ENCODE measurements at regions not wholly inside any gene's neighbourhood (a gene's known extent, or its start where the extent isn't known, plus 50 kb on each side); places are given as distances from the start of the nearest gene placed in this dataset.

- DNase-seq = no peak
Measured at GRCh38 chr18:78770823-78771139, 208.8 kb upstream of the SALL3 start.

DNA sequence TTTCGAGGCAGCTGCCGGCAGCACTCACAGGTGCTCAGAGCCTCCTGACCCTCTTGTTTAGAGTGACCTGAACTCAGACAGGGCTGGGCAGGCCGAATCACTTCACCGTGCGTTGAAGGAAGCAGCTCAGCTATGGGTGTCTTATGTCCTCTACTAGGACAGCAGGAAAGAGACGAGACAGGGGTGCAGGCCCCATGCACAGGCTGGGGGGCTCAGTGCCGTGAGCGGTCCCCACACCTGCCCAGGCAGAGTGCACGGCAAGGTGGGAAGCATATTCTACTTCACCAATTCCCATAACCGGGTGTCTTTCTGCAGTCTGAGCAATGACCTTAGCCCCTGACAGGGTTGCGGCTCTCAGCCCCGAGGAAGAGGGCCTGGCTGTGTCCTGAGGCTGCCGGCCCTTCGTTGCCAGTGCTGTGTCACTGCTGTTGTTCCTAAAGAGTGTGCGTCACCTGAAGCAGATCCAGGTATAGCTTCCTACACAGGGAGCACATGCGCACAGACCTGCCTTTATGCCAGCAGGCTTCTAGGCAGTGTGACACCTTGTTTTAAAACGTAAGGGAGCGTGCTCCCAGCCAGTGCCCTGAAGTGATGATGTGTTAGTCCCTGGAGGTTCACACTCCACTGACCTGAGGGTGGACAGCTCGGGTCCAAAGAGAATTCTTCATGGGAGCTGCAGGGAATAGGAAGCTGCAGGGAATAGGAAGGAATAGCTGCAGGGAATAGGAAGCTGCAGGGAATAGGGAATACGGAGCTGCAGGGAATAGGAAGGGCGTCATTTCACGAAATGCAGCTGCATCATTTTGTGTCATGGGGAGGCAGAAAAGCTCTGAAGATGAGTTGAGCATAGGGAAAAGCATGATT, 207.9 kb upstream of the SALL3 start:
- DNase-seq = no peak

DNA sequence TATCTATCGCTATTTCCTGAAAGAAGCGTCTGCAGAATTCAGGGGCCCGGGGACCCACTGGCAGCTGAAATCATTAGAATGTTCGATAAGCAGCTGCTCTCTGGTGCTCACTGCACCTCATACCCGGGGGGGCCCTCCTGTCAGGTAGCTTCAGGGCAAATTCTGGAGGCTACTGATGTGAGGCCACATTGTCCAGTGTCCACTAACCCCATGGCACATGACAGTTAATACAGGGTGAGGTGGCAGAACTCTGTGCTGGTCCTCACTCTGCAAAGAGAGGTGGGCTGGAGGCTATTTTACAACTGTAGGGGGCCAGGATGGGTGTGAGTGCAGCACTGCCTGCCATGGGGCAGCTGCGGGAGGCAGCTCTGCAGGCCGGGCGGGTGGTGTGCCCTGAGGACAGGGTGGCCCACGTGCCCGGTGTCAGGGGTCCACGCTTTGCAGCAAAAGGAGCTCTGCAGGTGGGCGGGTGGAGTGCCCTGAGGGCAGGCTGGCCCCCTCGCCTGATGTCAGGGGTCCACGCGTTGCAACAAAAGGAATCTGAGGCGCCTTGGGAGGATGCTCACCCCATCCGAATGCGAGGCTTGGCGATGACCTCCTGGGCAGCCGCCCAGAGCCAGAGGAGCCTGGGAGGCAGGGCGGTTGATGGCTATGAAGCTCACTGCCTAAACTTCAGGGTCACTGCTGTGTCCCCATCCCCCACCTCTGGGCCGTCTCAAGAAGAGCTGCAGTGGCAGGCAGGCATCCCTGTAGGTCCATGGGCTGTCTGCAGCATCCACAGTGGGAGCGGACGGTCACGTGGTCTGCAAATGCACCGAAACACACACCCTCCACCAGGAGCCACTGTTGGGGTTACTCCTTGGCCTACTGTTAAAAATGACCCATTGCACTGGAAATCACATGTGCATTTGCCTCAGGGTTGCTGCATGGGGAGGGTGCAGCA, 207.0 kb upstream of the SALL3 start:
- DNase-seq = no peak

DNA sequence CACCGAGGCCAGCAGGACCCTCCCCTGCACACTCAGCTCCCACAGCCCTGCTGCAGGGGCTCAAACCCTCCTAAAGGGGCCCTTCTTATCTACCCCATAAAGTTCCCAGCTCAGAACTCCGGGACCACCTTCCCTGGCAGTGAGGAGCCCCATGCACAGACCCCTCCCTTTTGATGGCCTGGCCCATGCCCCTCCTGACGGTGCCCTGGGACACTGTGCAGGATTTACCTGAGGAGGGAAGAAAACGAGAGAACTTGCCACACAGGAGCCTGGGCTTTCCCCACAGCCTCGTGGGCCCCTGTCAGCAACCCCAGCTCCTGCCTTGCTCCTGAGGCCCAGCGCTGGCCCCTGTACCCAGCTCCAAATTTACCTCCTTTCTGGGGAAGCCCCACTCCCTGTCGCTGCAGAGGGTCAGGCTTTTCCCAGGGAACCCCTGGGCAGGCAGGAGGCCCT, 206.3 kb upstream of the SALL3 start:
- DNase-seq = no peak

DNA sequence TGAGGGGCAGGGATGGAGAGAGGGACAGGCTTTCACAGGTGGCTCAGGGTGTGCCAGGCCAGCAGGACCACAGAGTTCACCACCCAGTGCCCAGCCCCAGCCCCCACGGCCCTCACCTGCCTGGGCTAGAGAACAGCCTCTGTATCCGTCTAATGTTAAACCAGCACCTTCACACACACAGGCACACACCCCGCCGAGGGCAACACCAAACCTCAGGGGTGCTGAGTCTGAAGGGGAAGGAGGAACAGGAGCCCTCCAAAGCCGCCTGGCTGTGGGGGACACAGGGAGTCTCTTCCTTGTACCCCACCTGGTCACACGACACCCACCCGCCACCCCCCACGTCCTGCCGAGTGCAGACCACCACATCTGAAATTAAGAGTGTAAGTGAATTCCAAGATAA, 205.8 kb upstream of the SALL3 start:
- no peak for DNase-seq

DNA sequence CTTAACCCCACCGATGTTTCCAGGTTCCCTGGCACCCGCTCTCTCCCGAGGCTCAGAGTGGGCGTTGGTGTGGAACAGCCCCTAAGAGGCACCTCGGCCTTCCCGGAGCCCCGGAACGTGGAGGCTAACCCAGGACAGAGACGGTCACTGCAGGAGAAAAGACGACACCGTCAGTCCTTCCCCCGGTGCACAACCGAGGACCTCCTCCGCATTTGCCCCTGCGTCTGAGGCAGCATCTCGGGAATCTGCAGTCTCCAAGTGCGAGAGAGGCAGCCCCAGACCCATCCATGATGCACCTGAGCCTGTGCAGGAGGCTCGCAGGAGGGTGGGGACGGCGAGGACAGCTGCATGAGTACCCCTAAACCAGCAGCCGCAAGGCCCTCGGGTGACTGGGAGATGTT, 204.9 kb upstream of the SALL3 start:
- DNase-seq = no peak

DNA sequence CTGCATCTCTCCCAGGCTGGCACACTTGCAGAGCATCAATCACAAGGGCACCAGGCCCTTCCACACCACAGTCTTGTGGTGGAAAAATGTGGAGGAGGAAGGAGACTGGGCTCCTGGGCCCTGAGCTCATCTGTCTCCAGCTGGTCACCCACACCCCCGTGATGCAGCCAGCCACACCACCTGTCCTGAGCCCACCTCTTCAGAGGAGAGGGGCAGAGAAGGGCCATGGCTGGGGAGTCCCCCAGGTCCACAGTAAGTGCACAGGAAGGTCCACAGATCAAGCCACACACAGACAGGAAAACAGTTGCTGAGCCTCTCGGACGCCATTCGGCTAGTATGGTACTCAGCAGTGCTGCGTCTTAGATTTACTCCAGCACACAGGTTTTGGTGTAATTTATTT, 203.5 kb upstream of the SALL3 start:
- DNase-seq = no peak

DNA sequence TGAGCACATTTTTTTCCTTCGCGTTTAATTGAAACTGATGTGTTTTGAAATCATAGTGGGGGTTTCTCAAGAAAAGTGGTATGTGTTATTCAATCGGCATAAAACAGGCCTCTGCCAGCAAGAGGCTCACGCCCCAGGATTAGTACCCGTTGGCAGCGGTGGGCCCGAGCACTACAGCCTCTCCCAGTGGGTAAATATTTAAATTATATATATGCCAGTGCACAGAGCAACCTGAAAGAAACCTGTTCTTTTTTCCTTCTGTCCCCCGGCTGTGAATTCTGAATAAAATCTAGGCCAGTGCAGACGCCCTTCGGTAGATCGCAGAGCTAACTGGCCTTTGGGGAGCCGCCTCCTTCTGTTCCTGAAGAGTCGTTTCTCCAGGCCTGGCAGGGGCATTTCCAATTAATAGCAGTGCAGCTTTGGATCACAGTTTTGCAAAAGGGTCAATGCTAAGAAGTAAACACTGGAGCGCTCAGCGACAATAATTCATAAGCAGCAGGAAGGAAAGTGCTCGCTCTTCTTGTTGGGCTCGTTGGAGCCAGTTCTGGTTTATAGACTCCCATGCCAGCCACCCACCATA, 202.8 kb upstream of the SALL3 start:
- no peak for DNase-seq

- DNase-seq = no peak
Measured at GRCh38 chr18:78777992-78778391, 201.6 kb upstream of the SALL3 start.

DNA sequence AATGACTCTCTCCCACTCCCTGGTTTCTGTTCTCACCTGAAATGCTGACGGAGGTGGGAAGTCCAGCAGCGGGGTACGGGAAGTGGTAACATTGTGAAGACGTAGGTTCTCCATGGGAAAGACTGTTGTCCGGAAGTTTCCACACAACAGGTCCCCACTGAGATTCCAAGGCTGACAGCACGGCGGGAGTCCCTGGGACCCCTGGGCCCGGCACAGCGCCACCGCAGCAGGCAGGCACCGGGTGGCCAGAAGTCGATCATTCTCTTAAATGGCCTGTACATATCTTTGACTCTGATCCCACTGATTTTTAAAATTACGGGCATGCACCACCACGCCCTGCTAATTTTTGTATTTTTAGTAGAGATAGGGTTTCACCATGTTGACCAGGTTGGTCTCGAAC, 201.0 kb upstream of the SALL3 start:
- no peak for DNase-seq

DNA sequence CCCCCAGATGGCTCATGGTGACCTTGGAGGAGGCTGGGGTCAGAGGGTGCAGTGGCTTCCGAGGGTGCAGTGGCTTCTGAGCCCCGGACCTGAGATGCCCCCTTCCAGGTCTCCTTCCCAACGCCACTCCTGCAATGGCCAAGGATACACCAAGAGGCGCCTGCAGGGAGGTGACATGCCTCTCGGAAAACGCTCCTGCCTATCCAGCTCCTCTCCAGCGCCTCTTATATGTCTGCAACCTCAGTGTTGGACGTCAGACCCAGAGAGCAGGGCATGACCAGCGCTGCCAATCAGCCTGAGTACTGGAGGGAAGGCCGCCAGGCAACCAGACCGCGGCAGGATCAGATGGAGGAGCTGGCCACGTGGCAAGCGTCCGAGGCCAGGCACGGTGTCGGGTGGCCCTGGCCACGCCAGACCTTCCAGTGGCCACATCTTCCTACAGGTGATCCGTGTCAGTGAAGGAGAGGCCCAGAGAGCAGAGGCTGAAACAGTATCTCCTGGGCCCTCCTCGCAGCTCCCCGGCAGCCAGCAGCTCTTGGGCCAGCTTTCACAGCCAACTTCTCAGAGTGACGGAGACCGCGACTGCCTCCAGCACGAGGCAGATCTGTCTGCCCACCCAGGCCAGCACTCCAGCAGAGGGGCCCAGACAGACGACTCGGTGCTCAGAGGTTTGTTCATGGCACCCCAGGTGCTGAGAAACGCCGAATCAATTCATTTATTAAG, 199.5 kb upstream of the SALL3 start:
- no peak for DNase-seq

DNA sequence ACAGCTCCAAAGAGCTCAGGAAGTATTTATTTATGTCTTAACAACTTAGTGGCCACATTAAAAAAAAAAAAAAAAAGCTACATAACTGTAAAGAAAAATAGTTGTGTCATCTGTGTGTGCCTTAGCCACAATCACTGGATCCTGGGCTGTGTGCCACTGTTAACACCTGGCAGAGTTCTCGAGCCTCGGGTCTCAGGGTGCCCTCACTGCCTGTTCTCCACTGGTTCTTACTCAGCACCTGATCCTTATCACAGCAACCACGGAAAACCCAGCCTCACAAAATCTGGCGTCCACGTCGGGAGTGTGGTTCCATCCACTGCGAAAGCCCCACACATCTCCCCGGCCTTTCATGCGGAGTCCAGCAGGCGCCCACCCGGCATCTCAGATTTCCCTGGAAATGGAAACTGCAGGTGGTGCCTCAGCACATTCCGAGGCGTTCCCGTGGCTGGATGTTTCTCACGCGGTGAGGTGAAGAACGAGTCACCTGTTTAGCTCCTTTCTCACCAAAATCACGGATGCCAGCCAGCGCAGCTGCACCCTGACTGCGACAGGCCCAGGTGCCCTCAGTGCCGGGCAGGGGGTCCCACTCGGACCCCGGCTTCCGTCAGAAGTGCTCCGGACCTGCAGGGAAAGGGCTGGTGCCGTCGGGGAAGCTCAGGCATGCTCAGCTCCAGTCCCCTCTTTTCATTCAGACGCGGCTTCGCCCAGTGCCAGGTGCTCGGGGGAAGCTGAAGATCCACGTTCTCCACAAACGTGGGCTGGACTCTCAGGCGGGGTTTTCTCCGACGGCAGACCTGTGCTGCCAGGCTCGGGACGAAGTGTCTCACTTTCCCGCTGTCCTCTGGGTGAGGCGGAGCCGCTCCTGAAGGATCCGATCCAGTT, 198.7 kb upstream of the SALL3 start:
- DNase-seq = no peak

GRCh38 chr18:78781601-78781960, 198.0 kb upstream of the SALL3 start:
- DNase-seq = no peak

DNA sequence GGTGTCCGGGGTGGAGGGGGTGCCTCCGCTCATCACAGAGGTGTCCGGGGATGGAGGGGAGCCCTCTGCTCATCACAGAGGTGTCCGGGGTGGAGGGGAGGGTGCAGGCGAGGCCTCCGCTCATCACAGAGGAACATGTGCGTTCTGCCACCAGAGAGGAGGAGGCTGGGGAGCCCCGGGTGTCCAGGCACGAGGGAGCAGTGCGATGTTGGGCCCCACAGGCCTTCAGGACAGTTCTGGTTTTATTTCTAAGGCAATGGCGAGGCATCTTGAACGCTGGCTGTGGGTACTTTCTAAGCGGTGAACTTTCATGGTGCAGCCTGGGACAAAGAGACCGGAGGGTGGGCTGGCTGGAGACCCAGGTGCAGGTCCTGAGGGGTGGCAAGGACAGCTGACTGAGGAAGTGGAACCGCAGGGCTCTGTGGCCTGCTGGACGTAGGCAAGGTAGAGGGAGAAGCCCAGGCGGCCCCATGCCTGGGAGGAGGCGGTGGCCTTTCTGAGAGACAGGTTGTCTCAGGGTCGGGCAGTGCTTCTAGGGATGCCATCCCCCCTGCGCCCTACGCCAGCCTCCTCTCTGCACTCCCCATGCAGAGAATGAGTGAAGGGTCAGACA, 196.6 kb upstream of the SALL3 start:
- no peak for DNase-seq

GRCh38 chr18:78783564-78783960, 196.1 kb upstream of the SALL3 start:
- no peak for DNase-seq

DNA sequence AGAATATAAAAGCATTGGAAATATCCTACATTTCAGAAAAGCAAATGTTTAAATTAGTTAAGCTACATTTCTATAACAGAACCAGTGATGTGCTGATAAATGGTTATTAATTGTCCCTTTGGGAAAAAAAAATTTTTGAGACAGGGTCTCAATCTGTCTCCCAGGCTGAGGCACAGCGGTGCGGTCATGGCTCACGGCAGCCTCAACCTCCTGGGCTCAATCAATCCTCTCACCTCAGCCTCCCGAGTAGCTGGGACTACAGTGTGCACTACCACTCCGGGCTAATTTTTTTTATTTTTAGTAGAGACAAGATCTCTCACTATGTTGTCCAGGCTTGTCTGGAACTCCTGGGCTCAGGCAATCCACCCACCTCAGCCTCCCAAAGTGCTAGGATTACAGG, 194.8 kb upstream of the SALL3 start:
- no peak for DNase-seq

DNA sequence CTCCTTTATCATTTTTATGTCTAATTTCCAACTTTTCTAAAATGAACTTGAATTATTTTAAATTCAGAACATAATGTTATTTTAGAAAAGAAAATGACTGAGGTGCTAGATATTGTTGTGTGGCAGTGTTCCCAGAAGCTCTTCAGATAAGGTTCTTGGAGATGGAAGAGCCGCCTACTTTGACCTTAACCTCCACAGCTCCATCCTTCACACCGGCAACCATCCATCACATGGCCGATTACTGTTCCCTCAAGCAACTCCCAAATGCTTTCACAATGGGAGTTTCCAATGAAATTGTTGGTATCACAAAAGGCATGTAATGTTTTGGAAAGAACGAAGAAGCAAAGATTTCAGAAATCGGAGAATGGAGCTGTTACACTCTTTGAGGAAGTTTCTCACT, 193.9 kb upstream of the SALL3 start:
- no peak for DNase-seq

- no peak for DNase-seq
Measured at GRCh38 chr18:78786776-78787175, 192.8 kb upstream of the SALL3 start.

DNA sequence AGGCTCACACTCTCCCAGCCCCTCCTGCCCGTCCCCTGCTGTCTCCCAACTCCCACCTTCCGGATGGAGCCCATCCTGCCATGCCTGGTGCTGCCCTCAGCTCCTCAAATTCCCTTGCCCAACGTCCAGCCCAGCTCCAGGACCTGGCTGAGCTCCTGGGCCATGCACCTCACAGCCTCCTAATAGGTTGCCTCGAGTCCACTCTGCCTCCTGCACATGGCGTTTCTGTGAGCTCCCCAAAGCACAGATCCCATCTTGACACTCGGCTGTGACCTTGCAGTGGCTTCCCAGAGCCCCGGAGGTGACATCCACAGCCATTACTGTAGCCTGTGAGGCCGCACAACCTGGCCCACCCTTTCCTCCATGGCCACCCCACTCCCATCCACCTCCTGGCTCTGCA, 191.9 kb upstream of the SALL3 start:
- DNase-seq = no peak

DNA sequence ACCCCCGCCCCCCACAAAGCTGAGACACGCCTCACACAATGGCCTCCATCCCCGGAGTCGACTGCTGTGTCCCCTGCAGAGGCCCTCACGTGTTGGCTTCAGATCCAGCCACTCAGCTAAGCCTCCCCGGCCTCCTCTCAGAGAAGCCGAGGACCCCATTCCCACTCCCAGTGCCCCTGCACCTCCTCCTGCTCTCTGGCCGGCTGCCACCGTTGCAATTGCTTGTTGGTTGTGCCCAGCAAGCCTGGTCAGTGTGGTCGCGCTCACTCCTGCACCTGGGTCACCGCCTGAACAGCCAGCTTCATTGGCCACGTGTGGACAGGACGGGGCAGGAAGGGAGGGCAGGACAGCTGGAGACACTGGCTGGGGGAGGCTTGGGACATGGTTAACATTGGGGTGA, 191.5 kb upstream of the SALL3 start:
- DNase-seq = no peak

DNA sequence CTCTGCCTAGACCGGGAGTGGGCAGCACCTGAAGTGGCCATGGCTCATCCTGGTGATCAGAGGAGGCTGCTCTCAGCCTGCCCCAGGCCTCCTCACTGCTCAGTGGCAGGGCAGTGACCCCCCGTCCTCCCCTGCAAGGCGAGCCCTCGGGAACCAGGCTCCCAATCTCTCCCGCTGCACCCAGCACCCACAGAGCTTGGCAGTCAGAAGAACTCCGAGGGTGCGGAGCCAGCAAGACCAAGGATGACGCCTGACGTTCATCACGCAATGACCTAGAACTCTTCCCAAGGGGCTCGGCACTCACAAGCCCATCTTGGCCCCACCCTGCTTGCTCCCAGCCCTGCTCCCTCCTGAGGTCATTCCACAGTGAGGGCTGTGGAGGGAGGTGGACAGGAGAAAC, 189.8 kb upstream of the SALL3 start:
- DNase-seq = no peak

DNA sequence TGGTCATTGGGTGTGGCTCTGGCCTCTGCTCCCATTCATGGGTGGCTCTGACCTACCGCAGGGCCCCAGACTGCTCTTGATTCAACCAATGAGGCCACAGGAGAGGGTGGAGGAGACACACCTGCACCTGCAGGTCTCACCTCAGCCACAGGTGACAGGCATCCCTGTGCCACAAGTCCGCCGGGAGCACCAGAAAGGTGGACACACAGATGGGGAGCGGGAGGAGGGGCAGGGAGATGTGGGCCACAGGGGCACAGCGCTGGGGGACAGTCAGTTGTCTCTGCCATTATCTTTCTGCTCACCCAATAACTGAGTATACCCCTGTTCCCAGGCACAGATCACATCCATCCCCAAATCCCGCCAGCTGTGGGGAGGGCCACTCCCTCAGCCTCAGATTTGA, 189.1 kb upstream of the SALL3 start:
- no peak for DNase-seq
